ENCODE measurements at regions not wholly inside any gene's neighbourhood (a gene's known extent, or its start where the extent isn't known, plus 50 kb on each side); places are given as distances from the start of the nearest gene placed in this dataset.

DNA sequence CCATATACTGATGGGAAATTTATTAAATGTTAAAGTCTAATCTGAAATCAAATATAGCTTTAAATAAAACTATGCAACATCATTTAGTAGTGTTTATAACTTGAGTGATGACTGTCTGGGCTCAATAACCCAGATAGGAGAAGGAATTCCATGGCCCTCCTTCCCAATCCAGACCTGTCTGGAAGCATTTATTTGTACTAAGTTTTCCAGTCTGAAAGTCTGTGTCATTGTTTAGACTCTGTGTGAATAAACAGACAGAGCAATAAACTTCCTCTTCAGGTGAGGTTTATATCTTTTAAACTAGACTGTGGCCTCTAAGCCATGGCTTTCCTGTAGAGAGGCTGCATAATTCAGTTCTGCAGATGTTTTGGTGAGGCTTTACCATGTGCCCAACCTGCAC lies 176.4 kb downstream of the SOX4 start:
- Mint-ChIP-seq H3K36me3 (ENCODE audit: low read depth) (no peaks in the 10 kb centered on the region), H3K4me3 (no peak overlapping the region), H3K9me3 (peaks cover 3% of the 10 kb centered on the region), H3K27ac (no peak overlapping the region), H3K27me3 (peaks cover 4% of the 10 kb centered on the region), H3K4me1 (no peaks in the 10 kb centered on the region)
- DNase-seq, result no peak
- POLR2A ChIA-PET, result no interaction called here
- intact Hi-C loops (cut with micrococcal nuclease), result no loop called here
- ATAC-seq (ENCODE audit: low read depth), result no peak
- CTCF ChIA-PET, result no interaction called here
- TF ChIP-seq, protein P1, sequence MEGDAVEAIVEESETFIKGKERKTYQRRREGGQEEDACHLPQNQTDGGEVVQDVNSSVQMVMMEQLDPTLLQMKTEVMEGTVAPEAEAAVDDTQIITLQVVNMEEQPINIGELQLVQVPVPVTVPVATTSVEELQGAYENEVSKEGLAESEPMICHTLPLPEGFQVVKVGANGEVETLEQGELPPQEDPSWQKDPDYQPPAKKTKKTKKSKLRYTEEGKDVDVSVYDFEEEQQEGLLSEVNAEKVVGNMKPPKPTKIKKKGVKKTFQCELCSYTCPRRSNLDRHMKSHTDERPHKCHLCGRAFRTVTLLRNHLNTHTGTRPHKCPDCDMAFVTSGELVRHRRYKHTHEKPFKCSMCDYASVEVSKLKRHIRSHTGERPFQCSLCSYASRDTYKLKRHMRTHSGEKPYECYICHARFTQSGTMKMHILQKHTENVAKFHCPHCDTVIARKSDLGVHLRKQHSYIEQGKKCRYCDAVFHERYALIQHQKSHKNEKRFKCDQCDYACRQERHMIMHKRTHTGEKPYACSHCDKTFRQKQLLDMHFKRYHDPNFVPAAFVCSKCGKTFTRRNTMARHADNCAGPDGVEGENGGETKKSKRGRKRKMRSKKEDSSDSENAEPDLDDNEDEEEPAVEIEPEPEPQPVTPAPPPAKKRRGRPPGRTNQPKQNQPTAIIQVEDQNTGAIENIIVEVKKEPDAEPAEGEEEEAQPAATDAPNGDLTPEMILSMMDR (IDR thresholded peaks at IDR 0.05), result no peak

GRCh38 chr6:21771626-21772320 lies 178.2 kb downstream of the SOX4 start:
- intact Hi-C loops (cut with micrococcal nuclease), result no loop called here
- ChIA-PET POLR2A (no interaction called here), CTCF (no interaction called here)
- H3K27ac Mint-ChIP-seq, result no peak overlapping the region
- ATAC-seq (ENCODE audit: low read depth) (no peak), DNase-seq (no peak)
- H3K4me1 Mint-ChIP-seq, result no peaks in the 10 kb centered on the region
- H3K36me3 Mint-ChIP-seq (ENCODE audit: low read depth), result no peaks in the 10 kb centered on the region
- H3K9me3 Mint-ChIP-seq, result peaks cover 3% of the 10 kb centered on the region
- H3K4me3 Mint-ChIP-seq, result no peak overlapping the region
- H3K27me3 Mint-ChIP-seq, result peaks cover 4% of the 10 kb centered on the region
- TF ChIP-seq, protein P1 (IDR thresholded peaks at IDR 0.05), result no peak

- DNase-seq (no peak), ATAC-seq (ENCODE audit: low read depth) (no peak)
- Mint-ChIP-seq H3K4me1 (no peaks in the 10 kb centered on the region), H3K27me3 (peaks cover 4% of the 10 kb centered on the region), H3K27ac (no peak overlapping the region), H3K4me3 (no peak overlapping the region), H3K36me3 (ENCODE audit: low read depth) (no peaks in the 10 kb centered on the region), H3K9me3 (peaks cover 3% of the 10 kb centered on the region)
- POLR2A ChIA-PET, result no interaction called here
- CTCF ChIA-PET, result no interaction called here
- TF ChIP-seq, protein P1 (IDR thresholded peaks at IDR 0.05), result no peak
- intact Hi-C loops (cut with micrococcal nuclease), result no loop called here
Observed at GRCh38 chr6:21772477-21772876, 178.9 kb downstream of the SOX4 start.

DNA sequence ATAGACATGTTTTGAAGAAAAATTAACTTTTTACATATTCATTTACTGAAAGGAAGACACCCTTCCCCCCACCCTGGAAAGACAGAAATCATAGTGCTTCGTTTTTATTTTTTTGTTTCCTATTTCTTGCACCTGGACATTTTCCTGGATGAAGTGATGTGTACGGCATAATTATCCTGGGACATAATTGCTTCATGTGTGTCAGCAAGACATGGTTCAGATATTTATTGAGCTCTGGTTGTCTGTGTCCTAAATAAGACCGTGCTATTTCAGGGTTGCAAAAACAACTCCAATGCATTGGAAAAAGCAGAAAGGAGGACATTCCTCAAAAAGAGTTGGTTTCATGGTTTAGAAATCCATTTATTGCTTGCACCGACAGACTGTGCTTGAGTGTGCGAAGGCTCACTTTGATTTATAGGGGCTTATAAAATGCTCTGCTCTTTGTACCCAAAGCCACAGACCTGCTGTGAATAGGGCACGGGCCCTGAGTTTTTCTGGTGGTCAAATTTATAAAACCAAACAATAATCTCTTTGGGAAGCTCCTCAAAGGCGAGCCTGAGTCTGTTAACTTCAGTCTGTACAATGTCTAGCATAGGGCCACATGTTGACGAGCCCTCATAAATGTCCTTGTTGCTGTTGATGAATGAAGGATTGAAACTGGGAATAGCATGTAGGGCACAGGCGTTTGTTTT lies 179.5 kb downstream of the SOX4 start:
- intact Hi-C loops (cut with micrococcal nuclease), result no loop called here
- peaks cover 4% of the 10 kb centered on the region for H3K27me3 Mint-ChIP-seq
- no peak overlapping the region for H3K27ac Mint-ChIP-seq
- TF ChIP-seq, protein P1 (IDR thresholded peaks at IDR 0.05), result no peak
- no peaks in the 10 kb centered on the region for H3K4me1 Mint-ChIP-seq
- no peak overlapping the region for H3K4me3 Mint-ChIP-seq
- ChIA-PET POLR2A (no interaction called here), CTCF (no interaction called here)
- H3K36me3 Mint-ChIP-seq (ENCODE audit: low read depth), result no peaks in the 10 kb centered on the region
- H3K9me3 Mint-ChIP-seq, result peaks cover 3% of the 10 kb centered on the region
- DNase-seq (no peak), ATAC-seq (ENCODE audit: low read depth) (no peak)

- intact Hi-C loops (cut with micrococcal nuclease), result no loop called here
- peaks cover 3% of the 10 kb centered on the region for H3K9me3 Mint-ChIP-seq
- no peaks in the 10 kb centered on the region for H3K4me1 Mint-ChIP-seq
- TF ChIP-seq, protein P1 (IDR thresholded peaks at IDR 0.05), result no peak
- ChIA-PET CTCF (no interaction called here), POLR2A (no interaction called here)
- DNase-seq, result no peak
- H3K27me3 Mint-ChIP-seq, result peaks cover 4% of the 10 kb centered on the region
- H3K36me3 Mint-ChIP-seq (ENCODE audit: low read depth), result no peaks in the 10 kb centered on the region
- no peak overlapping the region for H3K4me3 Mint-ChIP-seq
- ATAC-seq (ENCODE audit: low read depth), result no peak
- H3K27ac Mint-ChIP-seq, result no peak overlapping the region
Observed at GRCh38 chr6:21773576-21773968, 180.0 kb downstream of the SOX4 start.

Measured in activated B cell treated with CpG ODN at 0.5 μM for 24 hours (primary cell).